ENCODE measurements at regions not wholly inside any gene's neighbourhood (a gene's known extent, or its start where the extent isn't known, plus 50 kb on each side); places are given as distances from the start of the nearest gene placed in this dataset.

GRCh38 chr5:159700016-159700415 lies 216.3 kb upstream of the ADRA1B start:
- no peak for DNase-seq (ENCODE audit: low read depth)

- DNase-seq (ENCODE audit: low read depth): no peak
These were observed 214.0 kb upstream of the ADRA1B start for GRCh38 chr5:159702301-159702700.

DNA sequence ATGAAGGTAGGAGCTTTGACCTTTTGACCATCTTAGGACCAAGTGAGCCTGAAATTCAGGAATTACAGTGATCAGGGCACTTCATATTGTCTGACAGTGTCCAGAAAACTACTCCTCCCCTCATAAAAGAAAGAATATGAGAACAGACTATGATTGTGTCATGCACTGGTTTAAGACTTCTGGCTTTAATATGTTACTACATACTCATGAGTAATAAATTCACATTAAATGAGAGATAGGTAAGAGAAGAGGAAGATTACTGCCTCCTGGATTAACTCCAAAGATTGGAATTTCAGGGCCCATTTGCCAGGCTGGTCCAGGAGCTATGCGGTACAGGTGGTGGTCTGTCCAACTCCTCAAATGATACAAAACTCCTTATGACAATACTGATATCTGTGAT lies 213.5 kb upstream of the ADRA1B start:
- no peak for DNase-seq (ENCODE audit: low read depth)

DNA sequence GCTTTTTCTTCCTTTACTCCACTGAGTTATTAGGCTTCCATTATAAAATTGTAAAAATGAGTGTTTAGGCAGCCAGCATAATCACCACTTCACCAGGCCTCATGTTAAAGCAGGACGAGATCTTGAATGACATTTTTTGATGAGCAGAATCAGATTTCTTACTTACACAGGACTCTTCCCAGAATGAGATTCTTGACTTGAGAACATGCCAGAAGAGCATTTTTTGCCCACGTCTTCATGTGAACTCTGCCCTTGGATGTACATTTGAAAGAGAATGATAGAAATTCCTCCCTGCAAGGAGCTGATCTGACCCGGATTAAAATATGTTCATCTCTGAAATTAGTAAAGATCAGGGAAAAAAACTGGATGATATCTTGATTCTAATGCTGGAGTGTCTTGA lies 212.1 kb upstream of the ADRA1B start:
- DNase-seq (ENCODE audit: low read depth): no peak

GRCh38 chr5:159705948-159706347 lies 210.3 kb upstream of the ADRA1B start:
- no peak for DNase-seq (ENCODE audit: low read depth)

DNA sequence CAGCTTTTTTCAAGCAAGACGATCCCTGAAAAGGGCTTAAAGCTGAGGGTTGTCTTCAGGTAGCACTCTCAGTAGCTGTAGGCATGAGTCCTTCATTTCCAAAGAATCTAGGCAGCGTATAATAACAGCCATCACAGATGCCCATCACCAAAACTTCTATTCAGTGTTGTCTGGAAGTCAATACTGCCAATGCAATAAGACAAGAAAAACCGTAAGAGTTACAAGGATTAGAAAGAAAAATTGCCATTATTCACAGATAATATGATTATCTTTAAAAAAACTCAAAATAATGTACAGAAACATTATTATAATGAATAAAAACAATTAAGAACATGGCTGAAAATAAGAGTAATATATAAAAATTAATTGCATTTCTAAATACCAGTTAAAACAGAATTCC lies 208.2 kb upstream of the ADRA1B start:
- DNase-seq (ENCODE audit: low read depth): no peak

DNA sequence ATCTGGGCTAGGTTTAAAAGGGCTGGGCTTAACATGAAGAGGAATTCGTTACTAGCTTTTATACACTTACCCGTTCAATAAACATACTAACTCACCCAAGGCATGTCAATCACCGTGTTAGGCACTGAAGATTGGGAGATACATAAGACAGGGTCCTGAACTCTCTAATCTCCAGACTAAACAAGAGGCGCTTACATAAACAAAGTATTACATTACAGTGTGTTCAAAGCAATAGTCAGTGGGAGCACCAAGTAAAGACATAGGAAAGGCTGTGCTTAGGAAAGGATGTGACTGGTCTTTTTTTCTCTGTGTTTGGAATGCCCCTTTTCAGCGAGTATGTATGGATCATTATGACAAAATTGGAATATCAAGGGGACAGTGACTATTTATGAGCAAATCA lies 203.6 kb upstream of the ADRA1B start:
- no peak for DNase-seq (ENCODE audit: low read depth)

GRCh38 chr5:159713254-159713653 lies 203.0 kb upstream of the ADRA1B start:
- DNase-seq (ENCODE audit: low read depth): no peak

DNA sequence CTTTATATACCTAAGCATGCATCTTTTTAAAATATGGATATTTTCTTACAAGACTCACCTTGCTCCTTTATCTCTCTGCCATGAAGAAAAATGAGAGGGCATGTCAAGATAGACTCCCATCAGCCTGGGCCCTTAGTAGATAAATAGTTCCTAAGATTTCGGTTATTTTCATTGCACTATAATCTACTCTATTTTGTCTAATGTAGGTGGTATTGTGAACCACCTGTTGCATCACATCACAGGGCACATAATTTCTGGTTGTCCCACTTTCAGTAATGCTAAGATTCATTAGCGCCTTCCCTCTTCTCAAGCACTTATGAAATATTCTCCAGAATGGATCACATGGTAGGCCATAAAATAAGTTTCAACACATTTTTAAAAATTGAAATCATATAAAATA lies 202.5 kb upstream of the ADRA1B start:
- DNase-seq (ENCODE audit: low read depth): no peak

DNA sequence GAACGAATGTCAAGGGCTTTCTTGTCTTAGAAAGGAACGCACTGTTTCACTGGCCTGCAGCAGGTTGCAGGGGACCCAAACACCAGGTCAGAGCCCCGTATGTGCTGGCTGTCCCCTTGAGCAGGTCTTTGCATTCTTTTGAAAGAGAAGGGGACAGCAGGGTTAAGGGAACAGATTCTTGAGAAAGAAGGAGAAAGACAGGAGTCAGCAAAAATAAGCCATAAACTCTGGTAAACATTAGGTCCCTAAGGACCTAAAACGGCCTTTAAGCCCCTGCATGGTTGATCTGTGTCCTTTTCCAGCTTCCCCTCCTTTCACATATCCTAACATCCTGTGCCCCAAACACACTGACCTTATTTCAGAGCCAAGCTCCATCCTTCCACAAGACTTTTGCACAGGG lies 190.8 kb upstream of the ADRA1B start:
- no peak for DNase-seq (ENCODE audit: low read depth)

DNA sequence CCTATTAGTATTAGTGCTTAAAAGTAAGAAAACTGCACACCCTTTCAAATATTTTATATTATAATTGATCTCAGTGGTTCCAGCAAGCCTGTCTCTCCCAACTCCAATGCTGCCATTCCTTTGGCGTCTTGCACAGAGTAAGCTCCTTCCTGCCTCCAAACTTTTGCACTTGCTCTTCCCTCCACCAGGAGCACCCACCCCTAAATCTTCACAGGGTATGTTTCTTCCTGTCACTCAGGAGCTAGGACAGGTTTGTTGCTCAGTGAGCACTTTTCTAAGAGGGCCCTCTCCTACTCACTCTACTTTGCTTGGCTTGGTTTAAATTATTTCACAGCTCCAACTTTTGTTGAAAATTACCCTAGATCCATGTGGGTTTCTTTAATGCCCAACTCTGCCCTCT lies 189.1 kb upstream of the ADRA1B start:
- no peak for DNase-seq (ENCODE audit: low read depth)

DNA sequence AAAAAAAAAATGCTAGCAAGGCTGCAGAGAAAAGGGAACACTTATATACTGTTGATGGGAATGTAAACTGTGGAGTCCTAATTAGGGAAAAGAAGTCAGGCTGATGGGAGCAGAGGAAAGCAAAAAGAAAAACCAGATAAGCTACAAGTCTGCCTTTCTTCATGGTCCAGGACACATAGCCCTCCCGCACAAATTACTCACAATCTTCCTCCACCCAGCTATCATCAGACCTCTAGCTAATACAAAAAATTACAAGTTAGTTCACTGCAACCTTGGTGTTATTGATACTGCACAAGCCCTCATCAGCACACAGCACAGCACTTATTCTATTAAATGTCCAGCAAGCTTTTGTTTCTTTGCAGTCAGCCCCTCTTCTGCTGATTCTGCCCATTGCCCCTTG lies 186.0 kb upstream of the ADRA1B start:
- no peak for DNase-seq (ENCODE audit: low read depth)

- DNase-seq (ENCODE audit: low read depth): no peak
These were observed 184.1 kb upstream of the ADRA1B start for GRCh38 chr5:159732220-159732619.

GRCh38 chr5:159734366-159734765 lies 181.9 kb upstream of the ADRA1B start:
- no peak for DNase-seq (ENCODE audit: low read depth)

DNA sequence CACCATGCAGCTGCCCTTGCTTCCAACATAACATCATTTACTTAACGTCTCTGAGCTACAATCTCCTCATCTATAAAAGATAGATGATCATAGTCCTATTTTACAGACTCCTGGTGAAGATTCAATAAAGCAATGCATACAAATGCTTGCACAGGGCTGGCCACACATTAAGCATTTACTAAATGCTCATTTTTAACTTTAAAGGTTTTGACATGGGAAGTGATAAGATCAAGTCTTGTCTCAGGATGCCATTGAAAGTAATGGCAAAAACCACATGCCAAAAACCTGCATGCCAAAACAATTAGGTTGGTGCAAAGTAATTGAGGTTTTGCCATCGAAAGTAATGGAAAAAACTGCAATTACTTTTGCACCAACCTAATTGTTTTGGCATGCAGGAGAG lies 181.2 kb upstream of the ADRA1B start:
- DNase-seq (ENCODE audit: low read depth): no peak

DNA sequence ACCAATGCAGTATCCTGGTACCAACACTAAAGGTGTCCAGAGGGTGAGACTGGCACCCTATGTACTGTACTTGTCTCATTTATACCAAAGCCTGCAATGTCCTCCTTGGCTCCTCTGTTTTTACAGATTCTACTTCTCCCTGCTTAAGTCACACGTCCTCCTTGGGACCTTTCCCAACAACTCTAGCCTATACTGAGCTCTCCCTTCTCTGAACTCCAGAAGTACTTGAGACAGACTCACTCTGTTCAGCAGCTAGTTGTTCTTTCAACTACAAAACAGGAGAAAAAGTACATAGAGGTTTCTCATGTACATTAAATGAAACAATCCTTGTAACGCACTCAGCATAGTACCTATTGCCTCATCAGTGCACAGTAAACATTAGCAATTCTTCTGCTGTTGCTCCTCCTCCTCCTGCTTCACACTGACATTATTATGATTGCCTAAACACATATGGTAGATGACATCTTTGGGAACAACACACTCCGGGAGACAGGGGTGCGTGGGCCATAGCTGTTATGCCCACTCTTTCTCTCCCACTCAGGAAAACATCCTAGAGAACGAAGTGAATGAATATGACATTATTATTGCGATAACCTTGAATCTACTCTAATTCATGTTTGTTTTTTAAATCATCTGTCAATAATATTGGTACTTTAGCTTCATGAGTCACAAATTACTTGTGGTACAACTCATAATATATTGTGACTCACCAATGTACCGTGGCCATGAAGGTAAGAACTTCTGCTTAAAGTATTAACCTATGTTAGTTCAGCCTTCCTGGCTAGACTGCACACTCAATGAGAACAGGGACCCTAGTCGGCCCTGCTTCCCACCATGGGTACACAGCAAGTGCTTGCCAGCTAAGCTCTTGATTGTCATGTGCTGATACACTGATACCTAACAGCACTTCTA lies 180.3 kb upstream of the ADRA1B start:
- no peak for DNase-seq (ENCODE audit: low read depth)

- no peak for DNase-seq (ENCODE audit: low read depth)
These were observed 179.4 kb upstream of the ADRA1B start for GRCh38 chr5:159736844-159737243.

DNA sequence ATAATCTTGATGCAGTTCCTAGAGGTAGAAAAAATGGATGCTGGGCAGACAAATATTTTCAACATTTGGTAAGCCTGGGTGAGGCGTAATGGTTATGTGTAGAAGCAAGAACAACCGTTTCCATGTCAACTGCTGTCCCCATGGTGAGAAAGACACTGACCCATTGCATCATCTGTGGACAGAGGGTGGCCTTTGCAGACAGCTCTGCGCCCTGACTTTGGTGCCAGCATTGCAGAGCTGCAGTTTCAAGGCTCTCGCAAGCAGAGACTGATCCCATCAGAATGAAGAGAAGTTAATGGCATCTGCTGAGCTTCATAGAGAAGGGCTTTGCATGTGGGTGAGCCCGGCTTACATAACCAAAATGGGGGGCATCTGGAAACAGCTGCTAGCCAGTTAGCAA lies 179.0 kb upstream of the ADRA1B start:
- DNase-seq (ENCODE audit: low read depth): no peak

- no peak for DNase-seq (ENCODE audit: low read depth)
These were observed 174.4 kb upstream of the ADRA1B start for GRCh38 chr5:159741829-159742322.

DNA sequence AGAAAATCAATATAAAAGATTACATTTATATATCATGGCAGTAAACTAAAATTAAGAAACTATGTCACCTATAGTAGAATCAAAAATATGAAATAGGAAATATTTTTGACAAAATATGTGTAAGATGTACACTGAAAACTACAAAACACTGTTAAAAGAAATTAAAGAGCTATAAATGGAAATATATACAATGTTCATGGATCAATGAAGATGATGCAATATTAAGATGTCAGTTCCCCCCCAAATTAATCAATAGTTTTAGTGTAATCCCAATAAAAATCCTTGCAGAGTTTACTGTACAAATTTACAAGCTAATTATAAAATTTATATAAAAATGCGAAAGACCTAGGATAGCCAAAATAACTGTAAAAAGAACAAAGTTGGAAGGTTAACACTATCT lies 173.0 kb upstream of the ADRA1B start:
- DNase-seq (ENCODE audit: low read depth): no peak

GRCh38 chr5:159746707-159747106 lies 169.6 kb upstream of the ADRA1B start:
- DNase-seq (ENCODE audit: low read depth): no peak

GRCh38 chr5:159749146-159749545 lies 167.1 kb upstream of the ADRA1B start:
- no peak for DNase-seq (ENCODE audit: low read depth)

DNA sequence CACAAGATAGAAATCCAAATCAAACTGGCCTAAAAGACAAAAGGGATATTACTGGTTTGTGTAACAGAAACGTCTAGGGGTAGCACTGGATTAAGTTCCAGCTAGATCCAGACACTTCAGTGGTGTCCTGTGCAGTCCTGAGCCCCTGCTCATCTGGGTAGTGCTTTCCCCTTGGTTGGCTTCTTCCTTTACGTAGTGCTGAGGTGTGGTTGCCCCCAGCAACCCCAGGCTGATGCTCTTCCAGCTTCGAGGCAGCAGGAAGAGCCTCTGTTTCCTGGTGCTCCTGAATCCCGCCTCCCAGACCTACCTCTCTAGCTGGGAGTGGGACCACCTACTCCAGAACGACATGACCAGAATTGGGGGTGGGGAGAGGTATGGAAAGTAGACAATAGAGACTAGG lies 166.1 kb upstream of the ADRA1B start:
- DNase-seq (ENCODE audit: low read depth): no peak

DNA sequence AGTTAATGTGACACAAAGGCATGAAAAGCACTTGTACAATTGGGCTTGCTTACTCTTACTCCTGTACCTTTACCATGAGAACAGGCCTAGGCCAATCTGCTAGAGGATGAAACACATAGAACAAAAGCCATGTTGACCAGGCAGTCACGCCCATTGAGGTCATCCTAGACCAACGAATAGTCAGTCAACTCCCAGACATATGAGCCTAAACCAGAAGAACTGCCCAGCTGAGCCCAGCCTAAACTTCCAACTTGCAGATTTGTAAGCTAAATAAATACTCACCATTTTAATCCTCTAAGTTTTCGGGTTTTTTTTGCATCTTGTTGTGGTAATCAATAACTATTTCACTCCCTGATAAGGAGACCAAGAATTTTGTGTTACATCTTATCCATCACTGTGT lies 164.8 kb upstream of the ADRA1B start:
- DNase-seq (ENCODE audit: low read depth): no peak

All from stimulated activated CD8-positive, alpha-beta memory T cell treated with anti-CD3 and anti-CD28 coated beads, Interleukin-7, amount 100 ng/mL, for 24 hours (primary cell).